ENCODE measurements at regions not wholly inside any gene's neighbourhood (a gene's known extent, or its start where the extent isn't known, plus 50 kb on each side); places are given as distances from the start of the nearest gene placed in this dataset.

DNA sequence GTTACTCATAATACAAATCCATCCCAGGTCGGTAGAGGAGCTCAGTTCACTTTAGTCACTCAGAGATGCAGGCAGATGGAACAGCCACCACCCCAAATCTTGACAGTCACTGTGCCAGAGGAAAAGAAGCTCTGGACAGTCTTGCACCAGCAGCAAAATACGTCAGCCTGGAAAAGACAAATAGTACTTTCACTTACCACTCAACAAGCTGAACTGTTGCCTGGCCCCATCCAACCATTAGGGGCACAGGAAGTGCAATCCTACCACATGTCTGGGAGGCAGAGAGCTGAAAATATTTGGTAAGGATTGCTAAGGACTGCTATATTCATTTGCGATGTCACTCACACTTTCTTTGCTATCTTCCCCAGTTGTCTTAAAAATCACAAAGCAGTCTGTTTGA lies 239.1 kb upstream of the TOX3 start:
- Mint-ChIP-seq H3K27me3 (peaks cover 1 to 7% of the 10 kb centered on the region in 2 donors), H3K4me1 (no peaks in the 10 kb centered on the region), H3K9me3 (peaks cover 0 to 16% (median 0%) of the 10 kb centered on the region in 3 donors), H3K36me3 (no peaks in the 10 kb centered on the region), H3K4me3 (no peak overlapping the region), H3K27ac (no peak overlapping the region)
- POLR2A ChIA-PET, result no interaction called here
- no peak overlapping the region for H3K4me3 ChIP-seq (ENCODE audit: control insufficient read depth in 1 of 2, extremely low read depth in 1 of 2, low read length in 1 of 2)
- no peaks in the 10 kb centered on the region for H3K36me3 ChIP-seq (ENCODE audit: control insufficient read depth in 2 of 2, extremely low read depth in 1 of 2, insufficient read depth in 1 of 2, low read length in 1 of 2)
- CTCF ChIA-PET, result no interaction called here
- H3K9me3 ChIP-seq, result no peaks in the 10 kb centered on the region
- no peaks in the 10 kb centered on the region for H3K27me3 ChIP-seq (replicated peaks in 1 of 2; ENCODE audit: control insufficient read depth in 2 of 2, extremely low read depth in 1 of 2, insufficient read depth in 2 of 2, low read length in 1 of 2)
- 50% methylated on average over 1 of the region's 3 CpGs for WGBS (ENCODE audit: insufficient coverage)
- no peak for DNase-seq
- no peak overlapping the region for H3K27ac ChIP-seq (ENCODE audit: low read length)
- no peaks in the 10 kb centered on the region for H3K4me1 ChIP-seq (ENCODE audit: control insufficient read depth in 1 of 2, extremely low read depth in 1 of 2, insufficient read depth in 2 of 2, low read length in 2 of 2)
- no peak for ATAC-seq (replicated peaks in 1 of 4)

DNA sequence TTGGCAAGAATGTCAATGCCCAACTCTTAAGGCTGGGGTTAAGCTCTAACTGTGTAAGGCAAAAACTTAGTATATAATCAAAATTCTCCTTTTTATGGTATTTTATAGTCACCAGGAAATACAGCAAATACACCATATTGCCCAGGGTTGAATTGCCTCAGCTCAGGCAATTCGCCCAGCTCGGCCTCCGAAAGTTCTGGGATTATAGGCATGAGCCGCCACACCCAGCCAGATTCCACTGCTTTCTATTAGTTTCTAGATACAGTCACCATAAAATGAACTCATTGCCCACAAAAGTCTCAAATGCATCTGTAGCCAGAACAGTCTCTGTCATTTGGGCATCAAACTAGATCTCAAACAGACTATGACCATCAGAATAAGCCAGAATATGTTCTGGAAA lies 238.7 kb upstream of the TOX3 start:
- peaks cover 1 to 7% of the 10 kb centered on the region in 2 donors for H3K27me3 Mint-ChIP-seq
- H3K4me1 ChIP-seq (ENCODE audit: control insufficient read depth in 1 of 2, extremely low read depth in 1 of 2, insufficient read depth in 2 of 2, low read length in 2 of 2), result no peaks in the 10 kb centered on the region
- 89% methylated on average over 4 of the region's 4 CpGs for WGBS (ENCODE audit: insufficient coverage)
- no peak overlapping the region for H3K4me3 Mint-ChIP-seq
- ChIA-PET CTCF (no interaction called here), POLR2A (no interaction called here)
- no peaks in the 10 kb centered on the region for H3K27me3 ChIP-seq (replicated peaks in 1 of 2; ENCODE audit: control insufficient read depth in 2 of 2, extremely low read depth in 1 of 2, insufficient read depth in 2 of 2, low read length in 1 of 2)
- no peaks in the 10 kb centered on the region for H3K36me3 Mint-ChIP-seq
- ATAC-seq (replicated peaks in 1 of 4) (no peak), DNase-seq (no peak)
- H3K27ac Mint-ChIP-seq, result no peak overlapping the region
- H3K9me3 ChIP-seq, result no peaks in the 10 kb centered on the region
- H3K27ac ChIP-seq (ENCODE audit: low read length), result no peak overlapping the region
- no peaks in the 10 kb centered on the region for H3K36me3 ChIP-seq (ENCODE audit: control insufficient read depth in 2 of 2, extremely low read depth in 1 of 2, insufficient read depth in 1 of 2, low read length in 1 of 2)
- H3K4me1 Mint-ChIP-seq, result no peaks in the 10 kb centered on the region
- H3K4me3 ChIP-seq (ENCODE audit: control insufficient read depth in 1 of 2, extremely low read depth in 1 of 2, low read length in 1 of 2), result no peak overlapping the region
- H3K9me3 Mint-ChIP-seq, result peaks cover 0 to 12% (median 0%) of the 10 kb centered on the region in 3 donors

DNA sequence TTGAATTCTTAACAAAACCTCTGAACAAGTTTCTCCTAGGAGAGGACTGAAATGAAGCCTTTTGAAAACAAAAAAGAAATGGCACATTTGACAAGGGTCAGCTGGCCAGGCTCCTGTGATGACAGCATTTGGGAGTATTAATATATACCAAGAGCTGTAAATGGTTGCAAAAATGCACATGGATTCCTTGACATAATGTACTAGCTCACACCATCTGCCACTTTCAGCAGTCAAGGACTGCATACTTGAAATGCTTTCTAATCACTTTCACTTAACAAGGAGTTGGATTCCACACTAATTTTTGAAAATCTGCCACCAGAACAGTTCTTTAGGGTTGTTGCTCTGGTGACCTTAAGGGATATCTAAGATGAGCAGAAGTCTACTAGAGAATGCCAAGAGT lies 236.7 kb upstream of the TOX3 start:
- H3K36me3 Mint-ChIP-seq, result no peaks in the 10 kb centered on the region
- ChIA-PET CTCF (no interaction called here), POLR2A (no interaction called here)
- Histone ChIP-seq H3K4me3 (ENCODE audit: control insufficient read depth in 1 of 2, extremely low read depth in 1 of 2, low read length in 1 of 2) (no peak overlapping the region), H3K27ac (ENCODE audit: low read length) (no peak overlapping the region), H3K36me3 (ENCODE audit: control insufficient read depth in 2 of 2, extremely low read depth in 1 of 2, insufficient read depth in 1 of 2, low read length in 1 of 2) (no peaks in the 10 kb centered on the region), H3K27me3 (replicated peaks in 1 of 2; ENCODE audit: control insufficient read depth in 2 of 2, extremely low read depth in 1 of 2, insufficient read depth in 2 of 2, low read length in 1 of 2) (no peaks in the 10 kb centered on the region), H3K9me3 (no peaks in the 10 kb centered on the region), H3K4me1 (ENCODE audit: control insufficient read depth in 1 of 2, extremely low read depth in 1 of 2, insufficient read depth in 2 of 2, low read length in 2 of 2) (no peaks in the 10 kb centered on the region)
- DNase-seq (no peak), ATAC-seq (replicated peaks in 1 of 4) (no peak)
- H3K9me3 Mint-ChIP-seq, result peaks cover 0 to 12% (median 0%) of the 10 kb centered on the region in 3 donors
- no peak overlapping the region for H3K4me3 Mint-ChIP-seq
- no peaks in the 10 kb centered on the region for H3K4me1 Mint-ChIP-seq
- H3K27ac Mint-ChIP-seq, result no peak overlapping the region
- peaks cover 1 to 7% of the 10 kb centered on the region in 2 donors for H3K27me3 Mint-ChIP-seq

DNA sequence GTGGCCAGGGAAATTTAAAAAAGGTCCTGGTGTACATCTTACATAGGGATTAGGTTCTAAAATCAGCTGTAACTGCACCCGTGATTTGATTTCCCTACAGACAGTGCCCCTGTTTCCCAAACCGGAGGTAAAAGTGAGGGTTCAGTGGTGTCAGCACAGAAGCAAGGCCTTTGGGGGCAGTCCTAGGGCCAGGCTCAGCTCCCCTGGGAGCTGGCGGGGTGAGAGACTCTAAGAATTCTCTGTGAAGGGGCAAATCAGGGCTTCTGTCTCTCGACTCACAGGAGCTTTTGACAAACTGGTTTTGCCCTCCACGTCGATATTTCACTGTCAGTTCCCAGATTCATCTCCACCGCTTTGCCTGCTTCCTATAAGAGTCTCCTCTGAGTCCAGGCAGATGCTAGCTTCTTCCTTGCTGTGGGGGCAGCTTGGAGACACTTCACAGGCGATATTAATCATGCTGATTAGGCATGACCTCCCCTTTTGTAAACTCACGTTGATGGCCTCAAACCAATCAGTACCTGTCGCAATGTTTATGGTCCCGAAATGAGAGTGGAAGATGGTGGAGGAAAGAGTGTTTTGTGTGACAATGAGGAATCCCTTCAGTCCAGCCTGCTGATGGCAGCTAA lies 234.2 kb upstream of the TOX3 start:
- Histone ChIP-seq H3K27me3 (replicated peaks in 1 of 2; ENCODE audit: control insufficient read depth in 2 of 2, extremely low read depth in 1 of 2, insufficient read depth in 2 of 2, low read length in 1 of 2) (no peaks in the 10 kb centered on the region), H3K4me1 (ENCODE audit: control insufficient read depth in 1 of 2, extremely low read depth in 1 of 2, insufficient read depth in 2 of 2, low read length in 2 of 2) (no peaks in the 10 kb centered on the region), H3K9me3 (no peaks in the 10 kb centered on the region), H3K27ac (ENCODE audit: low read length) (no peak overlapping the region), H3K4me3 (ENCODE audit: control insufficient read depth in 1 of 2, extremely low read depth in 1 of 2, low read length in 1 of 2) (no peak overlapping the region), H3K36me3 (ENCODE audit: control insufficient read depth in 2 of 2, extremely low read depth in 1 of 2, insufficient read depth in 1 of 2, low read length in 1 of 2) (no peaks in the 10 kb centered on the region)
- 64% methylated on average over 6 of the region's 11 CpGs for WGBS (ENCODE audit: insufficient coverage)
- H3K27ac Mint-ChIP-seq, result no peak overlapping the region
- ATAC-seq (replicated peaks in 1 of 4), result no peak
- ChIA-PET POLR2A (no interaction called here), CTCF (no interaction called here)
- H3K27me3 Mint-ChIP-seq, result peaks cover 1 to 11% of the 10 kb centered on the region in 2 donors
- H3K36me3 Mint-ChIP-seq, result no peaks in the 10 kb centered on the region
- no peak overlapping the region for H3K4me3 Mint-ChIP-seq
- H3K9me3 Mint-ChIP-seq, result peaks cover 0 to 17% (median 0%) of the 10 kb centered on the region in 3 donors
- H3K4me1 Mint-ChIP-seq, result no peaks in the 10 kb centered on the region
- DNase-seq, result no peak

DNA sequence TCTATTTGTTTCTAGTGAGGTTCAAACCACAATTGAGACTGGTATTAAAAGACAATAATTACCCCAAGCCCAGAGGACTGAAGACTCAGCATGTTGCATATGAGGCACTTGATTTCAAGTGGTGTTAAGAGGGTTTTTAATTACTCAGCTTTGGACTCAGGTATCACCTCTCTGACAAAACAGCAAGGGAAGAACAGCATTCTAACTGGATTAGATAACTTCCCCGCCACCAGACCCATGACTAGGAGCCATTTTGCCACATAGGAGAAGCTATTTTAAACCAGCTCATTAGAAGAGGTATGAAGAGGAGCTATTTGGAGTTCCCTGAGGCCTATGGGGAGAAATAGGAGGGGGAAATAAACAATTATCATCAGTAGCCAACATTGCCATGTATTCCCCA lies 226.1 kb upstream of the TOX3 start:
- ChIA-PET POLR2A (no interaction called here), CTCF (no interaction called here)
- Mint-ChIP-seq H3K27ac (no peak overlapping the region), H3K4me3 (no peak overlapping the region), H3K27me3 (peaks cover 0 to 3% of the 10 kb centered on the region in 2 donors), H3K9me3 (peaks cover 0 to 4% (median 0%) of the 10 kb centered on the region in 3 donors), H3K4me1 (no peaks in the 10 kb centered on the region), H3K36me3 (no peaks in the 10 kb centered on the region)
- no peaks in the 10 kb centered on the region for H3K36me3 ChIP-seq (ENCODE audit: control insufficient read depth in 2 of 2, extremely low read depth in 1 of 2, insufficient read depth in 1 of 2, low read length in 1 of 2)
- H3K4me3 ChIP-seq (ENCODE audit: control insufficient read depth in 1 of 2, extremely low read depth in 1 of 2, low read length in 1 of 2), result no peak overlapping the region
- H3K4me1 ChIP-seq (ENCODE audit: control insufficient read depth in 1 of 2, extremely low read depth in 1 of 2, insufficient read depth in 2 of 2, low read length in 2 of 2), result no peaks in the 10 kb centered on the region
- no peaks in the 10 kb centered on the region for H3K9me3 ChIP-seq
- DNase-seq (no peak), ATAC-seq (replicated peaks in 1 of 4) (no peak)
- H3K27me3 ChIP-seq (replicated peaks in 1 of 2; ENCODE audit: control insufficient read depth in 2 of 2, extremely low read depth in 1 of 2, insufficient read depth in 2 of 2, low read length in 1 of 2), result no peaks in the 10 kb centered on the region
- WGBS (ENCODE audit: insufficient coverage), result no CpG with 5 or more reads among the region's 1 CpG
- H3K27ac ChIP-seq (ENCODE audit: low read length), result no peak overlapping the region

DNA sequence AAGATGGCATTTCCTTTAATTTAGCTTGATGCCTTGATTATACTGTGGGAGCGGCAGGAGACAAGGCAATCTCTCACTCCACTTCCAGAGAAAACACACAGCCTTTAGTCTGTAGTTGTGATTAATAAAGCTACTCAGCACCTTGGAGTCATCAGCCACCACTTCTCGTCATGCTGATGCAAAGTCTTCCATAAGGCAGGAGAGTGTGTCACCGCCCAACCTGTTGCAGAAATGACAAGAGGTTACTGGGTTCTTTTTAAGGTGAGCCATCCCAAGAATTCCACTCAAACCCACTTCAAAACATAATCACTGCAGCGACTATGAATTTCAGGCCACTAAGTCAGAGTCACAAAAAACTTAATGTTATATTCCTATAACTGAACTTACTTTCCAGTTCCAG lies 223.9 kb upstream of the TOX3 start:
- CTCF ChIA-PET, result interaction anchor here in 1 of 2 donors (0.5 kb wide), 1 partner anchor 1724 kb away, joined by 8 read pairs; no protein-coding TSS in a partner anchor
- H3K27me3 Mint-ChIP-seq, result no peaks in the 10 kb centered on the region
- H3K4me1 Mint-ChIP-seq, result no peaks in the 10 kb centered on the region
- Histone ChIP-seq H3K27me3 (replicated peaks in 1 of 2; ENCODE audit: control insufficient read depth in 2 of 2, extremely low read depth in 1 of 2, insufficient read depth in 2 of 2, low read length in 1 of 2) (no peaks in the 10 kb centered on the region), H3K4me1 (ENCODE audit: control insufficient read depth in 1 of 2, extremely low read depth in 1 of 2, insufficient read depth in 2 of 2, low read length in 2 of 2) (no peaks in the 10 kb centered on the region), H3K4me3 (ENCODE audit: control insufficient read depth in 1 of 2, extremely low read depth in 1 of 2, low read length in 1 of 2) (no peak overlapping the region), H3K9me3 (no peaks in the 10 kb centered on the region), H3K27ac (ENCODE audit: low read length) (no peak overlapping the region), H3K36me3 (ENCODE audit: control insufficient read depth in 2 of 2, extremely low read depth in 1 of 2, insufficient read depth in 1 of 2, low read length in 1 of 2) (no peaks in the 10 kb centered on the region)
- no peaks in the 10 kb centered on the region for H3K36me3 Mint-ChIP-seq
- H3K27ac Mint-ChIP-seq, result no peak overlapping the region
- ATAC-seq (replicated peaks in 1 of 4), result no peak
- H3K4me3 Mint-ChIP-seq, result no peak overlapping the region
- POLR2A ChIA-PET, result no interaction called here
- WGBS (ENCODE audit: insufficient coverage), result no CpG with 5 or more reads among the region's 4 CpGs
- peaks cover 0 to 4% (median 0%) of the 10 kb centered on the region in 3 donors for H3K9me3 Mint-ChIP-seq
- no peak for DNase-seq

DNA sequence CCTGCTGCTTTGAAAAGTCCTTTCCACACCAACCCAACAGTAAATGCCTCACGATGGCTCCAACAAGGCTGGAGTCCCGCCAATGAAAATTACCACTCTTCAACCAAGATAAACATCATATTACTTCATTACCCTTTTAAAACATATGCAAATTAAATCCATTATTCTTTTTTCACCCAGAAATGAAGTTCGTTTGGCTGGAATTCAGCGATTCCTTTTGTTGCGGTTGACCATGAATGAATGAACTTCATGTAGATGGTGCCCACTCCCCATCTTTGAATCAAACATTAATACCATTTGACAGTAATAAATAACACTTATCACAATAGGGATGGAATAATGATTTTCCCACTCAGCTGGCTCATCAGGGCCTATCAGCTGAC lies 211.5 kb upstream of the TOX3 start:
- 97% methylated on average over 2 of the region's 5 CpGs for WGBS (ENCODE audit: insufficient coverage)
- Histone ChIP-seq H3K27ac (ENCODE audit: low read length) (no peak overlapping the region), H3K4me1 (ENCODE audit: control insufficient read depth in 1 of 2, extremely low read depth in 1 of 2, insufficient read depth in 2 of 2, low read length in 2 of 2) (no peaks in the 10 kb centered on the region), H3K9me3 (no peaks in the 10 kb centered on the region), H3K27me3 (replicated peaks in 1 of 2; ENCODE audit: control insufficient read depth in 2 of 2, extremely low read depth in 1 of 2, insufficient read depth in 2 of 2, low read length in 1 of 2) (peaks cover 0 to 2% of the 10 kb centered on the region in 2 experiments), H3K36me3 (ENCODE audit: control insufficient read depth in 2 of 2, extremely low read depth in 1 of 2, insufficient read depth in 1 of 2, low read length in 1 of 2) (no peaks in the 10 kb centered on the region), H3K4me3 (ENCODE audit: control insufficient read depth in 1 of 2, extremely low read depth in 1 of 2, low read length in 1 of 2) (no peak overlapping the region)
- Mint-ChIP-seq H3K36me3 (no peaks in the 10 kb centered on the region), H3K4me3 (no peak overlapping the region), H3K27me3 (no peaks in the 10 kb centered on the region), H3K9me3 (no peaks in the 10 kb centered on the region), H3K27ac (no peak overlapping the region), H3K4me1 (no peaks in the 10 kb centered on the region)
- ChIA-PET POLR2A (no interaction called here), CTCF (no interaction called here)
- no peak for ATAC-seq (replicated peaks in 1 of 4)
- DNase-seq, result no peak
